Keratinocyte (primary cell): ENCODE measurements at regions not wholly inside any gene's neighbourhood (a gene's known extent, or its start where the extent isn't known, plus 50 kb on each side); places are given as distances from the start of the nearest gene placed in this dataset.

Experiments
- EZH2 ChIP-seq: IDR thresholded peaks from one replicate; pipeline ENCODE4 v1.6.1; 2012; ENCODE audit warnings: inconsistent platforms, mild to moderate bottlenecking, low read length, moderate library complexity
- TF ChIP-seq, protein P1 (sequence below), 3 experiments: IDR thresholded peaks in 1 of 3; conservative IDR thresholded peaks in 1 of 3; optimal IDR thresholded peaks in 1 of 3; 2 replicates in 2 of 3; 3 replicates in 1 of 3; pipeline versions ENCODE3 to v1.5.1; 2011; ENCODE audit warnings: low read length in 3 of 3, mild to moderate bottlenecking in 3 of 3, moderate library complexity in 2 of 3, control low read depth in 1 of 3, inconsistent platforms in 1 of 3; ENCODE audit not compliant: insufficient read depth in 2 of 3; ENCODE audit errors: extremely low read depth in 1 of 3

DNA sequence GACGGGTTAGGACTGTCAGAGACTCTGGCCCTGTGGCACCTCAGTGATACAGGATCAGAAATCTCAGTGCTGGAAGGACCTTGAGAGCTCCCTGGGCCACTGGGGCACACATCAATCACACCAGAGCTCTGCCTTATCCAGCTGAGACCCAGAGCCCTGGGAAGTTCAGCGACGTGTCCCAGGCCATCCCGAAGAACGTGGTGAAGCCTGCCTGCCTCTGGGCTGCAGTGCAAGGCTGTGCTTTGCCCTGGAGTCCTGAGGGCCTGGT, 79.8 kb upstream of the MGMT start:
- TF ChIP-seq, protein P1, sequence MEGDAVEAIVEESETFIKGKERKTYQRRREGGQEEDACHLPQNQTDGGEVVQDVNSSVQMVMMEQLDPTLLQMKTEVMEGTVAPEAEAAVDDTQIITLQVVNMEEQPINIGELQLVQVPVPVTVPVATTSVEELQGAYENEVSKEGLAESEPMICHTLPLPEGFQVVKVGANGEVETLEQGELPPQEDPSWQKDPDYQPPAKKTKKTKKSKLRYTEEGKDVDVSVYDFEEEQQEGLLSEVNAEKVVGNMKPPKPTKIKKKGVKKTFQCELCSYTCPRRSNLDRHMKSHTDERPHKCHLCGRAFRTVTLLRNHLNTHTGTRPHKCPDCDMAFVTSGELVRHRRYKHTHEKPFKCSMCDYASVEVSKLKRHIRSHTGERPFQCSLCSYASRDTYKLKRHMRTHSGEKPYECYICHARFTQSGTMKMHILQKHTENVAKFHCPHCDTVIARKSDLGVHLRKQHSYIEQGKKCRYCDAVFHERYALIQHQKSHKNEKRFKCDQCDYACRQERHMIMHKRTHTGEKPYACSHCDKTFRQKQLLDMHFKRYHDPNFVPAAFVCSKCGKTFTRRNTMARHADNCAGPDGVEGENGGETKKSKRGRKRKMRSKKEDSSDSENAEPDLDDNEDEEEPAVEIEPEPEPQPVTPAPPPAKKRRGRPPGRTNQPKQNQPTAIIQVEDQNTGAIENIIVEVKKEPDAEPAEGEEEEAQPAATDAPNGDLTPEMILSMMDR (optimal IDR thresholded peaks at IDR 0.05 in 1 of 3, IDR thresholded peaks at IDR 0.05 in 1 of 3, conservative IDR thresholded peaks at IDR 0.05 in 1 of 3; ENCODE audit: extremely low read depth in 1 of 3, insufficient read depth in 2 of 3, low read length in 3 of 3), result no peak
- no peak for TF ChIP-seq EZH2
